HL-60/S4 treated with phorbol 12-myristate 13-acetate at 8.2 ng/mL for 4 days and 3 days (cell line): ENCODE measurements at regions not wholly inside any gene's neighbourhood (a gene's known extent, or its start where the extent isn't known, plus 50 kb on each side); places are given as distances from the start of the nearest gene placed in this dataset.

Experiments
- in situ Hi-C: fragments of 300-500 bp; cut with MboI; formaldehyde crosslinking; loops from 2 replicates; pipeline ENCODE4 v1.15.0; 2022; ENCODE audit warnings: low sequenced_read_pairs

DNA sequence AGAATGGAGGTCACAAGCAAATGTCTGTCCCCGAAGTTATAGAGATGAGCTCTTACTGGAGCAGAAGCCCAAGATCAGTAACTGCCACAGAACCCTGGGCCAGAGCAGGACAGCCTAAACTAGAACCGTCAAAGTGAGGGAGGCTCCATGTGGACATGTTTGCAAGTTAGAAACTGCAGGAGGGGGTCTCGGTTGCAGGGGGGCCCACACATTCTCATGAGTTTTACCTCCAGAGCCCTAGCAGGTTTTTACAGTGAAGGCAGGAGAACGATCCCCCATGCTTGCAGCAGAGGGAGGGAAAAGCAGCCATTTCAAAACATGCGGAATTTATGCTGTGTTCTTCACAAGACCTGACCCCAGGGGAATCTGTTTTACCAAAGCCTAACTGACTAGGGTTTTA lies 133.5 kb upstream of the B3GAT1 start:
- in situ Hi-C loops, result no loop called here

DNA sequence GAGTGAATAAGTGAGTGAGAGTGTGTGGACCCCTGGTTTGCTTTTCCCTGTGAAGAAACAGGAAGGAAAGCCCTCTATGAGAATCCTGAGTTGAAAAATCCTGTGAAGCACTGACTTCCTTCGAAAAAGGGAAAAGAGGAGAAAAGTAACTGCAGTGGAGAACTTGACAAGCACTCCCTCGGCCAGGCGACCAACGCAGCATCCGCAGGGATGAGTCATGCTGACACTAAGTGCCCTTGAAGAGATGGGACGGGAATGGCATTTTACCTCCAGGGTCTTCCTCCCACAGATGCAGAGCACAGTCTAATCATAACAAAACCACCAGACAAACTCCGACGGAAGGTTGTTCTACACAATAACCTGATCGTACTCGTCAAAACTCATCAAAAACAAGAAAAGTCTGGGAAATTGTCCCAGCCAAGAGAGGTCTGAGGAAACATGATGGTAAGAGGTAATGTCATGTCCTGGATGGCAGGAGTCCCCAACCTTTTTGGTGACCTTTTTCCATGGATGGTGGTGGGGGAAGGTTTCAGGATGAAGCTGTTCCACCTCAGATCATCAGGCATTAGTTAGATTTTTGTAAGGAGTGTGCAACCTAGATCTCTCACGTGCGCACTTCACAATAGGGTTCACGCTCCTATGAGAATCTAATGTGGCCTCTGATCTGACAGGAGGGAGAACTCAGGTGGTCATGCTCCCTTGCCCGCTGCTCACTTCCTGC lies 132.2 kb upstream of the B3GAT1 start:
- in situ Hi-C loops, result no loop called here

- in situ Hi-C loops, result no loop called here
Measured at GRCh38 chr11:134543645-134544044, 131.6 kb upstream of the B3GAT1 start.

GRCh38 chr11:134543241-134543640 lies 131.2 kb upstream of the B3GAT1 start:
- in situ Hi-C loops, result no loop called here

- in situ Hi-C loops, result no loop called here
Measured at GRCh38 chr11:134542401-134543165, 130.5 kb upstream of the B3GAT1 start.

DNA sequence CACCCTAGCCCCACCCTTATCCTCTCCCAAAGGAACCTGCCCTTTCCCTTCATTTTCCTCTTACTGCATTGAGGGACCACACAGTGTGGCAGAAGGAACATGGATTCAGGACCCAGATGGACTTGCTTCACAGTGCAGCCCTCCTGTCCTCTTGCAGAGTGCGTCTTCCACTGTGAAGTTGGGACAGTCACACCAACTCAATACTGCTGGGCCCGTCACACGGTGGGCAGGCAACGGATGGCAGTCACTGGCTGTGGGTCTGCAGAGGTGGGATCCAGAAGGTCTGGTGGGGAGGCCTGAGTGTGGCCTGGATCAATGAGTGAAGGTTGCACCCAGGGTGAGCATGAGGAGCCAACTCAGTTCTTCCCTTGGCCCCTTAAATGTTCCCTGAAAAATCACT lies 129.9 kb upstream of the B3GAT1 start:
- in situ Hi-C loops, result no loop called here

DNA sequence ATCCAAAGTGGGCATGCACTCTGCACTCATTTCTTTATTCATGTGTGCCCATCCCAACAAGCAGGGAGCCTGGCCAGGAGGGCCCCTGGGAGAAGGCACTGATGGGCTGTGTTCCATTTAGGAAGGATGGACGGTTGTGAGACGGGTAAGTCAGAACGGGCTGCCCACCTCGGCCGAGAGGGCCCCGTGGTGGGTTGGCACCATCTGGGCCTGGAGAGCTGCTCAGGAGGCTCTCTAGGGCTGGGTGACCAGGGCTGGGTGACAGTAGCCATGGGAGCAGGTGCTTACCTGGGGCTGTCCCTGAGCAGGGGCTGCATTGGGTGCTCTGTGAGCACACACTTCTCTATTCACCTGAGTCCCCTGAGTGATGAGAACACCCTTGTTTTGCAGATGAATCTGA lies 129.3 kb upstream of the B3GAT1 start:
- in situ Hi-C loops, result no loop called here

GRCh38 chr11:134539285-134539684 lies 127.2 kb upstream of the B3GAT1 start:
- in situ Hi-C loops, result no loop called here

GRCh38 chr11:134538742-134539141 lies 126.7 kb upstream of the B3GAT1 start:
- in situ Hi-C loops, result no loop called here

- in situ Hi-C loops, result no loop called here
Measured at GRCh38 chr11:134537941-134538340, 125.9 kb upstream of the B3GAT1 start.

DNA sequence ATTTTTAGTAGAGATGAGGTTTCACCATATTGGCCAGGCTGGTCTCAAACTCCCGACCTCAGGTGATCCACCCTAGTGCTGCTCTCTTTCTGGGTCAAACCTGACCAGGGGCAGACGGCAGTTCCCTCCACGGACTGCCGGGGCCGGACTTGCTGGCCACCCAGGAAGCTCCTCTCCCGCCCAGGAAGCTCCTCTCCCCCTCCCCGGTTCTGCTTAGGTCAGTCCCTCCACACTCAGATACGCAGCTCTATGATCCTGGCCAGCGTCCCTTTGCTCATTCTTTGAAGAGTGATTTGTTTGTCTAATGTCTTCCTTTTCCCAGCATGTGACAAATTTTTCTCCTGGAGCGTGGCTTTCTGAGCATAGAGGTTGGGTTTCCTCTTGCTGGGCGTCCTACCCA lies 125.3 kb upstream of the B3GAT1 start:
- in situ Hi-C loops, result no loop called here

- in situ Hi-C loops, result no loop called here
Measured at GRCh38 chr11:134536677-134537076, 124.6 kb upstream of the B3GAT1 start.

- in situ Hi-C loops, result no loop called here
Measured at GRCh38 chr11:134536219-134536618, 124.2 kb upstream of the B3GAT1 start.

- in situ Hi-C loops, result no loop called here
Measured at GRCh38 chr11:134535029-134536025, 123.3 kb upstream of the B3GAT1 start.

- in situ Hi-C loops, result no loop called here
Measured at GRCh38 chr11:134533511-134533910, 121.5 kb upstream of the B3GAT1 start.

- in situ Hi-C loops, result no loop called here
Measured at GRCh38 chr11:134532921-134533421, 120.9 kb upstream of the B3GAT1 start.

DNA sequence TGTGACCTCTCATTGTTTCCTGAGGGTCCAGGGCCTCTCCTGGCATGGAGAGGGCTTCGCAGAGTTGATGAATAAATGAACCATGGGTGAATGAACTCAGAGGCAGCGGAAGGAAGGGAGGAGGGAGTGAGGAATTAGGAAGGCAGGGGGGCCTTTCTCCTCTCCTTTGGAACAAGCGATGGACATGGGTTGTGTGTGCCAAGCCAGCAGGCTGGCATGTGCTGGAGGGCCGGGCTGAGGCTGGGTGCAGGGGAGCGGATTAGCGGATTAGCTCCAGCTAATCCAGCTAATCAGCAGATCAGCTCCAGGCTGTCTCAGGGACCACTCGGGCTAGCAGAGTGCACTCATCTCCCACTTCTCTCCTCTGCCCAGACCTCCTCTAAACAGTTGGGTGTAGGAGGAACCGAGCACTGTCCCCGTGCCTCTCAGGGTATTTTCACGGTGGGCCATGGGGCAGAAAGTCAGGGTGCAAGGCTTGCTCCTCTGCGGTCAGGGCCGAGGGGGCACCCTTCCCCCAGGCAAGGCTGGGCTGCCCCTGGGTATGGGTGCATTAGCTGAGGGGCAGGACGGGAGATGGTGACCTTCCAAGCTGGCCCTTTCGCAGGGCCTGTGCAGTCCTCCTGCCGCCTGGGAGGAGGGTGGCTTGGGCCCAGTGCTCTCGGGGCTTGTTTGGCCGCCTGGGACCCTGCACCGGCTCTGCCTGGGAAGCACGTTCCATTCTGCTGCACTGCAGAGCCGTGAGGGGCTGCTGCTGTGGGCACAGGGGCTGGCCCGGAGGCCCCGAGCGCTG lies 120.3 kb upstream of the B3GAT1 start:
- in situ Hi-C loops, result no loop called here

GRCh38 chr11:134531327-134532130 lies 119.5 kb upstream of the B3GAT1 start:
- in situ Hi-C loops, result no loop called here

DNA sequence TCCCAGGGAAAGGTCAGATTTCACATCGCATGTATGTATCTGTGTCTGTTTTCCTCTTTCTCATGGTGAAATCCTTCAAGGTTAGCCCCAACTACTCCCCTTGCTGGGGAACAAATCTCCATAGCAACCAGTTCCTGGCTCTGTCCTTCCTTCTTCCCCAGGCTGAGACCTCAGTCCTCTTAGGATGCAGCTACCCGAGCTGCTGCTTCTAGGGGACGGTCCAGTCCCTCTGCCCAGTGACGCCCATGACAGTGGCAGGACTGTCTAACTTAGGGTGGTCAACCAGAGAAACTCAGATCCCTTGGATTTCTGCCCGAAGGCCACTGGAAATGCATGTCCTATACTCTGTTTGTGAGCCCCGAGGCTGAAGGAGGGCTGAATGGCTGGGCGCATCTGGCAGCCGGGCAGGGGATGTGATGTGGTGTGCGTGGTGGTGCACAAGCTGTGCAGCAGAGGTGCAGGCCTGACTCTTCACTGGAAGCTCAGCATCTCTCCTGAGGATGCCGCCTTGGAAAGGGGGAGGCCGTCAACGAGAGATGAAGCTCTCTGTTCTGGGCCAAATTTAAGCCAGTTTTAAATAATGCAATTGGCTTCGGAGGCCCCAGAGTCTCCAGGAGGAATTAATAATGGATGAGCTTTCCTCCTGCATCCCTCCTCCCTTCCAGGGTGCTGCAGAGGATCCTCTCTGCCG lies 118.7 kb upstream of the B3GAT1 start:
- in situ Hi-C loops, result no loop called here
